ENCODE measurements at regions not wholly inside any gene's neighbourhood (a gene's known extent, or its start where the extent isn't known, plus 50 kb on each side); places are given as distances from the start of the nearest gene placed in this dataset.
A peak's percentile ranks its signal among the peaks of the same experiment; 100 is the strongest.
"Not testable (repeated sequence)": the region's sequence is repeated elsewhere in the genome, so short reads cannot be mapped to it uniquely, and the experiment has no call there.

DNA sequence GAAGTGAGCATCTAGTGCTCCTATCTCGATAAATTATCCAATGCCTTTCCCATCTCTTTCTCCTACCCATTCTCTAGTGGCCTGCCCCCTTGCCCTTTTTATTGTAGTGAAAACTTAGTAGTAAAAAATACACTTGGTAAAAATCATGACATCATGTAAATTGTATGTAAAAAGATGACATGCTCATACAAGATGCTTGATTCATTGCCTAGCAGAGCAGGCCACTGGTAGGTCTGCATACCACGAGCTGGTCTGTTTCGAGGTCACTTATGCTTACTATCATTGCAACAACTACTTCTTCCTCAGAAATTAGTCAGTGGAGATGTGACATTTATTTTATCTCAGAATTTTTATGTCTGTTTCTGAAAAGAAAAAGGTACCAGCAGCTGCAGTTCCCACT lies 177.3 kb downstream of the C9orf152 start:
- H3K36me3 ChIP-seq (ENCODE audit: control insufficient read depth, insufficient read depth, low read length) = no peaks in the 10 kb centered on the region
- H3K4me1 ChIP-seq (ENCODE audit: control insufficient read depth, insufficient read depth, low read length) = peaks cover 15% of the 10 kb centered on the region
- no peaks in the 10 kb centered on the region for H3K9me3 ChIP-seq (ENCODE audit: control insufficient read depth, low read length)
- H3K27ac ChIP-seq (ENCODE audit: insufficient read depth, low read depth, low read length, poor library complexity, severe bottlenecking) = no peak overlapping the region
- 97 to 100% methylated on average over 2 of the region's 3 CpGs for WGBS, 2 experiments
- no peak overlapping the region for H3K4me3 ChIP-seq (ENCODE audit: insufficient read depth, low read depth, low read length)
- H3K27me3 ChIP-seq (ENCODE audit: control insufficient read depth, insufficient read depth, low read length, poor library complexity, severe bottlenecking) = no peaks in the 10 kb centered on the region

DNA sequence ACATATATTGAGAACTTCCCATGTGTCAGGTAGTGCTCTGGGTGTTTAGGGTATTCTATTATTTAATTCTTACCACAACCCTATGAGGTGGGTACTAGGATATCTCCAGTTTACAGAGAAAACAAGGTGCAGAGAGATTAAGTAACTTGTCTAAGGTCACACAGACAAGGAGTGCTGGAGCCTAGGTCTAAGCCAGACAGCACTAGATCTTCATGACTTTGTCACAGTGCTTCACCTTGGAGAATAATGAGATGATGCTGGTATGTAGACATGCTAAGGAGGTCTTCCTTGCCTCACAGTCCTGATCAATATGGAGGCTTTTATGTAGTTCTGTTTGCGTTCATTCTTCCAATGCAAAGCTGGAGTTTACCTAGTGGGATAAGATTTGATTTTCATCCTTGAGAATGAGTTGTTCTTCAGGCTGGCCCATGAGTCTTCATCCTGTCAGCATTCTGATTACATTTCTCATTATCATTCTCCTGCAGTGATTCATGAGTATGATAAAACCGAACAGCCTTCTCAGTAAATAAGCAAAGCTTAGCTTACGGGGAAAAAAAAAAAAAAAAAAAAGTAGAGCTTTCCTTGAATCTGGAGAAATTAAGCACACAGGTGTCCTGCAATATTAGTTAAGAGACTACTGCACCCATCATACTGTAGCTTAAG lies 176.3 kb downstream of the C9orf152 start:
- H3K27ac ChIP-seq (ENCODE audit: insufficient read depth, low read depth, low read length, poor library complexity, severe bottlenecking) = no peak overlapping the region
- 93 to 97% methylated on average over 3 of the region's 3 CpGs for WGBS, 2 experiments
- no peaks in the 10 kb centered on the region for H3K9me3 ChIP-seq (ENCODE audit: control insufficient read depth, low read length)
- H3K4me1 ChIP-seq (ENCODE audit: control insufficient read depth, insufficient read depth, low read length) = peaks cover 15% of the 10 kb centered on the region
- H3K36me3 ChIP-seq (ENCODE audit: control insufficient read depth, insufficient read depth, low read length) = no peaks in the 10 kb centered on the region
- H3K27me3 ChIP-seq (ENCODE audit: control insufficient read depth, insufficient read depth, low read length, poor library complexity, severe bottlenecking) = no peaks in the 10 kb centered on the region
- H3K4me3 ChIP-seq (ENCODE audit: insufficient read depth, low read depth, low read length) = no peak overlapping the region

DNA sequence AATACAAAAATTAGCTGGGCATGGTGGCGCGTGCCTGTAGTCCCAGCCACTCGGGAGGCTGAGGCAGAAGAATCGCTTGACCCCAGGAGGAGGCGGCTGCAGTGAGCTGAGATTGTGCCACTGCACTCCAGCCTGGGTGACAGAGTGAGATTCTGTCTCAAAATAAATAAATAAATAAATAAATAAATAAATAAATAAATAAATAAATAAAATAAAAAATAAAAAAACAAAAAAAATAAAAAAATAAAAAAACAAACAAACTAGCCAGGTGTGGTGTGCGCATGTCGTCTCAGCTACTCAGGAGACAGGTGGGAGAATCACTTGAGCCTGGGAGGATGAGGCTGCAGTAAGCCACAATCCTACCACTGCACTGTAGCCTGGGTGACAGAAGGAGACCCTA lies 175.4 kb downstream of the C9orf152 start:
- WGBS, 2 experiments = 87 to 93% methylated on average over 7 of the region's 7 CpGs
- H3K27ac ChIP-seq (ENCODE audit: insufficient read depth, low read depth, low read length, poor library complexity, severe bottlenecking); H3K27me3 ChIP-seq (ENCODE audit: control insufficient read depth, insufficient read depth, low read length, poor library complexity, severe bottlenecking); H3K36me3 ChIP-seq (ENCODE audit: control insufficient read depth, insufficient read depth, low read length); H3K4me1 ChIP-seq (ENCODE audit: control insufficient read depth, insufficient read depth, low read length); H3K9me3 ChIP-seq (ENCODE audit: control insufficient read depth, low read length); H3K4me3 ChIP-seq (ENCODE audit: insufficient read depth, low read depth, low read length): not testable (repeated sequence)

DNA sequence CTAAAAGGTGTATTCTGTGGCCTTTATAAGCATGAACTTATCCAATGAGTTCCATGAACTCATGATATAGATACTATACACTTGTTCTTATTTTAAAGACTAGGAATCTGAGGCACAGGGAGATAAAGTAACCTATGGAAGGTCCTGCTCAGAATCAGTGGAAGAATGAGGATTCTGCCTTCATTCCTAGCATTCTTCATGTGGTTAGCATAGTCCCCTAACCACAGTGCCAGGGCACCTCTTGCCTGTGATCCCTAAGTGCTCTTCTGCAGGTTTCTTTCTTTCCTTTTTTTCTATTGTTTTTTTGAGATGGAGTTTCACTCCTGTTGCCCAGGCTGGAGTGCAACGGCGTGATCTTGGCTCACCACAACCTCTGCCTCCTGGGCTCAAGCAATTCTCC lies 174.1 kb downstream of the C9orf152 start:
- no peak overlapping the region for H3K4me3 ChIP-seq (ENCODE audit: insufficient read depth, low read depth, low read length)
- H3K4me1 ChIP-seq (ENCODE audit: control insufficient read depth, insufficient read depth, low read length) = no peaks in the 10 kb centered on the region
- H3K36me3 ChIP-seq (ENCODE audit: control insufficient read depth, insufficient read depth, low read length) = no peaks in the 10 kb centered on the region
- no peaks in the 10 kb centered on the region for H3K27me3 ChIP-seq (ENCODE audit: control insufficient read depth, insufficient read depth, low read length, poor library complexity, severe bottlenecking)
- 88 to 94% methylated on average over 2 of the region's 2 CpGs for WGBS, 2 experiments
- H3K9me3 ChIP-seq (ENCODE audit: control insufficient read depth, low read length) = no peaks in the 10 kb centered on the region
- H3K27ac ChIP-seq (ENCODE audit: insufficient read depth, low read depth, low read length, poor library complexity, severe bottlenecking) = no peak overlapping the region

DNA sequence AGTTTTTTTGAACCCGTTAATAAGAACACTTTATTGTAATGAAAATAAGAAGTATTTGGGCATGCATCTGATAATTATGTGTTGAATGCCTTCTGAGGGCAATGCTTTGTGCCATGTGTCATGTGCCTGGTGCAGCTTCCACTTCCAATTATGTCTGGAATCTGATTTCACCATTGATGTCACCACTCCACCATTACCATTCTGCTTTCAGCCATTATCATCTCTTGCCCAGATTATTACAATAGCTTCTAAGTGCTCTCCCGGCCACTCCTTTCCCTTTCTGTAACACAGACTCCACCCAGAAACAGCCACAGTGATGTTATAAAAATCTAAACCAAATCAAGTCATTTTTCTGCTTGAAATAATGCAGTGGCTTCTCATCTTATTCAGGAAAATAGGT lies 171.7 kb downstream of the C9orf152 start:
- H3K4me1 ChIP-seq (ENCODE audit: control insufficient read depth, insufficient read depth, low read length) = no peaks in the 10 kb centered on the region
- H3K27me3 ChIP-seq (ENCODE audit: control insufficient read depth, insufficient read depth, low read length, poor library complexity, severe bottlenecking) = no peaks in the 10 kb centered on the region
- no peaks in the 10 kb centered on the region for H3K36me3 ChIP-seq (ENCODE audit: control insufficient read depth, insufficient read depth, low read length)
- H3K4me3 ChIP-seq (ENCODE audit: insufficient read depth, low read depth, low read length) = no peak overlapping the region
- H3K9me3 ChIP-seq (ENCODE audit: control insufficient read depth, low read length) = no peaks in the 10 kb centered on the region
- H3K27ac ChIP-seq (ENCODE audit: insufficient read depth, low read depth, low read length, poor library complexity, severe bottlenecking) = no peak overlapping the region
- 98% methylated on average over 2 of the region's 2 CpGs for WGBS, 2 experiments

DNA sequence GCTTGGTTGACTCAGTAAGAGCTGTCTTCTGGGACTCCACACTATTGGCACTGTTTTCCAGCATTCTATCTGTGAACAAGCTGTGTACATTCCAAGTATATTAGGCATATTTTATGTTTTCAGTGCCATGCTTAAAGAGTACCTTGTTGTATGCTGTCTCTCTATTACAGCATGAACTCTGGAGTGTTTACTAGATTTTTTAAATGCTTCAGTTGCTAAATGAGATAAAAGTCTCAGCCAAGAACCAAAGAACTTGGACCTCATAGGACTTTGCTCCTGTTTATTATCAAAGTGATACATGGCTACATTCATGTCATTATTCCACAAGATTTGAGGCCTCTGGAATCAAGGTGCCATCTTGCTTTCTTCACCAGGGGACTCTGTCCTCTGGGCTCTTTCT lies 167.2 kb downstream of the C9orf152 start:
- H3K4me3 ChIP-seq (ENCODE audit: insufficient read depth, low read depth, low read length) = no peak overlapping the region
- no peaks in the 10 kb centered on the region for H3K4me1 ChIP-seq (ENCODE audit: control insufficient read depth, insufficient read depth, low read length)
- no peak overlapping the region for H3K27ac ChIP-seq (ENCODE audit: insufficient read depth, low read depth, low read length, poor library complexity, severe bottlenecking)
- no peaks in the 10 kb centered on the region for H3K9me3 ChIP-seq (ENCODE audit: control insufficient read depth, low read length)
- no peaks in the 10 kb centered on the region for H3K36me3 ChIP-seq (ENCODE audit: control insufficient read depth, insufficient read depth, low read length)
- no peaks in the 10 kb centered on the region for H3K27me3 ChIP-seq (ENCODE audit: control insufficient read depth, insufficient read depth, low read length, poor library complexity, severe bottlenecking)

DNA sequence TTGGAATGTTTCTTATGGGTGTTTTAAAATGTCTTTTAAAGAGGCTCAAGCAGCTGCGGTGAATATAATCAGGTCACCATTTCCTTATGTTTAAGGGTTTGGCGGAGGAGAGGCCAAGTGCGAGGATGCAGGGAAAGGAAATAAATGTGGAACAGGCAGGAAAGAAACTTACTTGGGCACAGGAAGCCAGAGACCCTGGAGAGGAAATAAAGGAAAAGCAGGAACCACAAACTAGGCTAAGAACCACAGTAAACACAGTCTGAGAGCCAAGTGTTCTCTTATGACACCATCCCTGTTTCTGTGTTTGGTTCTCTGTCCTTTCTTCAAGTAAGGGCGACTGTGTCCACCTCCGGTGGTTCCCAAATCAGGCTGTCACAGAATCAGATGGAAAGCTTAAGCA lies 166.5 kb downstream of the C9orf152 start:
- no peak overlapping the region for H3K27ac ChIP-seq (ENCODE audit: insufficient read depth, low read depth, low read length, poor library complexity, severe bottlenecking)
- H3K4me3 ChIP-seq (ENCODE audit: insufficient read depth, low read depth, low read length) = no peak overlapping the region
- H3K27me3 ChIP-seq (ENCODE audit: control insufficient read depth, insufficient read depth, low read length, poor library complexity, severe bottlenecking) = no peaks in the 10 kb centered on the region
- no peaks in the 10 kb centered on the region for H3K9me3 ChIP-seq (ENCODE audit: control insufficient read depth, low read length)
- no peaks in the 10 kb centered on the region for H3K36me3 ChIP-seq (ENCODE audit: control insufficient read depth, insufficient read depth, low read length)
- no peaks in the 10 kb centered on the region for H3K4me1 ChIP-seq (ENCODE audit: control insufficient read depth, insufficient read depth, low read length)
- 94 to 98% methylated on average over 5 of the region's 5 CpGs for WGBS, 2 experiments

DNA sequence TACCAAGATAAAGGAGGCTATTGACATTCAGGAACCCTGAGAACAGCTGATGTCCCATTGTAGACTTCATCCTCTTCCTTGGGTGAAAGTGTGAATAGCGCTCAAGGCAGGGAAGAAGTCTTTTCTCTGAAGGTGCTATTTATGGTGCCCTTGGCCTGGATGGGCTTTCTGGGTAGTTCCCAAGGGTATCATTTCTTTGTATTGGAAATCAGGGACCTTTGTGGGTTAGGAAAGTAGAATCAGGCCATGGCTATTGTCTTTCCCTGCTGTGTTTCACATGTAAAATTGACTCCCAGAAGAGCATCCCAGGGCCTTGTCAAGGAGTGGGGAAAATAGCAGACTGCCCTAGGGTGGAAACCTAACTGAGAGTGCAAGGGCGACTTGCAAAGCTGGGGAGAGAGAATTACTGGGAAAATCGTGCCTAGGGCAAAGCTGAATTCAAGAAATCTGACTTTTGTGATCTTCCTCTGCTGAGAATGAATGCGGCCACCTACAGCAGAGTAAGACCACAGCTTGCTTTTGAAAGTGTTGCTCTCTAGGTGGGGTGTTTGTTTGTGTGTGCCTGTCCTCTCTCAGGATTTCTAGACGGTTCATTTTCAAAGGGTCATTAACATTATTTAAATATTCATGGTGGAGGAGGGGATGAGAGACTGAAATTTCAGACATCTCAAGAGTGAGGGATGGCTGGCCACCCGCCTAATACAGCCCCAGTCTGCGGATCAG lies 160.6 kb downstream of the C9orf152 start:
- WGBS, 2 experiments = 3 to 5% methylated on average over 6 to 7 of the region's 7 CpGs

DNA sequence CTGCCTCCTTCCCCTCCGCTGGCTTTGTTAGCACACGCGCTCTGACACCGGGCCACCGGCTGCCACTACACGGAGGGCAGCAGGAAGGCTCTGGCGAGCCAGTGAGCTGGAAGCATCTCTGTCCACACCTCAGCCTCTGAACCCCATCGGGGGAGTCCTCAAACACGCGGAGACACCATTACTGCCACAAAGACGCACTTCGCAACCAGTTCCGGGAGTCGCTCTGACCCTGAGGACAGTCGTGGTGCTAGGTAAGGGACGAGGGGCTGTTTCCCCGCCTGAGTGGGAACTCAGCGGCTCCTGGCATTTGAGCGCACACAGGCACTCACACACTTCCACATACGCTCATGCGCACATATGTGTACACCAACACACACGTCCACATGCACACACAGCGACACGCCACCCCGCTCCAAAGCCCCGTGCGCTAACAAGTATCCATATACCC lies 160.0 kb downstream of the C9orf152 start:
- Histone ChIP-seq H3K27me3 (ENCODE audit: control insufficient read depth, insufficient read depth, low read length, poor library complexity, severe bottlenecking) (peaks cover 18% of the 10 kb centered on the region), H3K9me3 (ENCODE audit: control insufficient read depth, low read length) (no peaks in the 10 kb centered on the region), H3K27ac (ENCODE audit: insufficient read depth, low read depth, low read length, poor library complexity, severe bottlenecking) (no peak overlapping the region), H3K4me1 (ENCODE audit: control insufficient read depth, insufficient read depth, low read length) (peaks cover 3% of the 10 kb centered on the region), H3K36me3 (ENCODE audit: control insufficient read depth, insufficient read depth, low read length) (no peaks in the 10 kb centered on the region), H3K4me3 (ENCODE audit: insufficient read depth, low read depth, low read length) (peak overlapping the region; percentile 65)
- 0% methylated on average over 27 of the region's 27 CpGs for WGBS, 2 experiments

More for the DNA sequence above, 160.6 kb downstream of the C9orf152 start:
- Histone ChIP-seq H3K4me1 (ENCODE audit: control insufficient read depth, insufficient read depth, low read length) (peaks cover 3% of the 10 kb centered on the region), H3K4me3 (ENCODE audit: insufficient read depth, low read depth, low read length) (peak overlapping the region; percentile 65), H3K27me3 (ENCODE audit: control insufficient read depth, insufficient read depth, low read length, poor library complexity, severe bottlenecking) (peaks cover 18% of the 10 kb centered on the region), H3K27ac (ENCODE audit: insufficient read depth, low read depth, low read length, poor library complexity, severe bottlenecking) (peak overlapping the region; percentile 18), H3K9me3 (ENCODE audit: control insufficient read depth, low read length) (no peaks in the 10 kb centered on the region), H3K36me3 (ENCODE audit: control insufficient read depth, insufficient read depth, low read length) (no peaks in the 10 kb centered on the region)

DNA sequence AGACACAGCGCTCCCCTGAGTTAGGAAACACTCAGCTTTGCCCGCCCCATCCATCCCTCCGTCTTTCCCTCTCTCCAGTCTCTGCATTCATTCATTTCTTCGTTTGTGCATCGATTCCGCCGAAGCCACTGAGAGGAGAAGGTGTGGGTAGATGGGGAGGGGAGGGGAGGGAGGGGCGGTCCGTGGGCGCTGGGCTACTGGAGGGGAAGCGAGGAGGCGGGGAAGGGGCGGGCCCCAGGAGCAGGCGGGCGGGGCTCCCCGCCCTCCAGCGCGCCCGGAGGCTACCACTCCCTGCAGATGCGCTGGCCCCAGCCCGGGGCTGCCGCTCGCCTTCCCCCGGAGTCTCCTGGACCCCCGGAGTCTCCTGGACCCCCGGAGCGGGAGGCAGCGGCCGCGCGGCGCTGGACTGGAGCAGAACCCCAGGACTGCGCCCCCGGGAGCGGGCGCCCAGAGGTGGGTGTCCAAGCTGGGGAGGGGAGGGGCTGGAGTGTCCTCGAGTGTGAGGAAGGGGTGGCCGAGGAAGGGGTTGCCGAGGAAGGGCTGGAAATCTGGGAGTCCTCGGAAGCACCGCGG lies 159.5 kb downstream of the C9orf152 start:
- H3K9me3 ChIP-seq (ENCODE audit: control insufficient read depth, low read length) = no peaks in the 10 kb centered on the region
- peaks cover 18% of the 10 kb centered on the region for H3K27me3 ChIP-seq (ENCODE audit: control insufficient read depth, insufficient read depth, low read length, poor library complexity, severe bottlenecking)
- no peaks in the 10 kb centered on the region for H3K36me3 ChIP-seq (ENCODE audit: control insufficient read depth, insufficient read depth, low read length)
- H3K4me3 ChIP-seq (ENCODE audit: insufficient read depth, low read depth, low read length) = peak overlapping the region; percentile 65
- no peak overlapping the region for H3K27ac ChIP-seq (ENCODE audit: insufficient read depth, low read depth, low read length, poor library complexity, severe bottlenecking)
- peaks cover 3% of the 10 kb centered on the region for H3K4me1 ChIP-seq (ENCODE audit: control insufficient read depth, insufficient read depth, low read length)
- 0 to 1% methylated on average over 41 to 42 of the region's 42 CpGs for WGBS, 2 experiments

Measured in ectodermal cell (in vitro differentiated cells).